Activated CD4-positive, alpha-beta T cell treated with anti-CD3 and anti-CD28 coated beads, Interleukin-2, Interleukin-4, amounts not matched to agents 100 ng/mL and 50 ng/mL, durations not matched to agents 16 hours and 8 hours (primary cell): ENCODE measurements at regions not wholly inside any gene's neighbourhood (a gene's known extent, or its start where the extent isn't known, plus 50 kb on each side); places are given as distances from the start of the nearest gene placed in this dataset.

Experiments used
- DNase-seq: peaks from one replicate; pipeline ENCODE4 v3.0.0-alpha.2; 2020; ENCODE audit warnings: low spot score

- no peak for DNase-seq
These were observed 87.0 kb upstream of the ONECUT1 start for GRCh38 chr15:52876991-52877663.

- no peak for DNase-seq
These were observed 82.1 kb upstream of the ONECUT1 start for GRCh38 chr15:52872036-52872818.

GRCh38 chr15:52870015-52870414, 79.9 kb upstream of the ONECUT1 start:
- no peak for DNase-seq

GRCh38 chr15:52866698-52867097, 76.6 kb upstream of the ONECUT1 start:
- no peak for DNase-seq

GRCh38 chr15:52862677-52863076, 72.5 kb upstream of the ONECUT1 start:
- DNase-seq: no peak

- DNase-seq: no peak
These were observed 68.6 kb upstream of the ONECUT1 start for GRCh38 chr15:52858782-52859176.

GRCh38 chr15:52857937-52858781, 68.0 kb upstream of the ONECUT1 start:
- DNase-seq: no peak

GRCh38 chr15:52857471-52857870, 67.3 kb upstream of the ONECUT1 start:
- DNase-seq: no peak

- DNase-seq: no peak
These were observed 66.2 kb upstream of the ONECUT1 start for GRCh38 chr15:52856286-52856685.

GRCh38 chr15:52855157-52855556, 65.0 kb upstream of the ONECUT1 start:
- no peak for DNase-seq

- no peak for DNase-seq
These were observed 54.7 kb upstream of the ONECUT1 start for GRCh38 chr15:52844823-52845222.
